Neural cell (in vitro differentiated cells): ENCODE measurements at regions not wholly inside any gene's neighbourhood (a gene's known extent, or its start where the extent isn't known, plus 50 kb on each side); places are given as distances from the start of the nearest gene placed in this dataset.

Experiments
- EP300 ChIP-seq: fragments of 450-650 bp; conservative IDR thresholded peaks from 2 replicates; pipeline ENCODE4 v1.6.1; 2014; ENCODE audit warnings: antibody characterized with exemption, mild to moderate bottlenecking, moderate library complexity; ENCODE audit not compliant: poor library complexity, severe bottlenecking
- EZH2 ChIP-seq: fragments of 200-600, 300-800 bp; shearing (Covaris generic), sonication (generic); IDR thresholded peaks from 2 replicates; pipeline ENCODE4 v1.6.1; 2014; ENCODE audit warnings: antibody characterized with exemption, low read length, borderline replicate concordance, mild to moderate bottlenecking; ENCODE audit not compliant: insufficient read depth, poor library complexity, severe bottlenecking
- POLR2AphosphoS5 ChIP-seq: IDR thresholded peaks from 2 replicates; pipeline ENCODE4 v1.6.1; 2012
- RAD21 ChIP-seq: fragments of 450-650 bp; conservative IDR thresholded peaks from 2 replicates; pipeline ENCODE4 v1.6.1; 2014; ENCODE audit warnings: antibody characterized with exemption, mild to moderate bottlenecking, moderate library complexity
- SMC3 ChIP-seq: fragments of 450-650 bp; conservative IDR thresholded peaks from 2 replicates; pipeline ENCODE4 v1.6.1; 2014; ENCODE audit warnings: antibody characterized with exemption, mild to moderate bottlenecking, moderate library complexity; ENCODE audit not compliant: poor library complexity
- TAF1 ChIP-seq: IDR thresholded peaks from 2 replicates; pipeline ENCODE4 v1.6.1; 2012; ENCODE audit warnings: low read depth
- TF ChIP-seq, protein P1 (sequence below): fragments of 450-650 bp; IDR thresholded peaks from 2 replicates; pipeline ENCODE4 v1.5.1; 2014; ENCODE audit warnings: antibody characterized with exemption, mild to moderate bottlenecking, moderate library complexity; ENCODE audit not compliant: poor library complexity, severe bottlenecking
- TF ChIP-seq, protein P2 (sequence below): IDR thresholded peaks from 2 replicates; pipeline ENCODE4 v1.6.1; 2012; ENCODE audit warnings: borderline replicate concordance

DNA sequence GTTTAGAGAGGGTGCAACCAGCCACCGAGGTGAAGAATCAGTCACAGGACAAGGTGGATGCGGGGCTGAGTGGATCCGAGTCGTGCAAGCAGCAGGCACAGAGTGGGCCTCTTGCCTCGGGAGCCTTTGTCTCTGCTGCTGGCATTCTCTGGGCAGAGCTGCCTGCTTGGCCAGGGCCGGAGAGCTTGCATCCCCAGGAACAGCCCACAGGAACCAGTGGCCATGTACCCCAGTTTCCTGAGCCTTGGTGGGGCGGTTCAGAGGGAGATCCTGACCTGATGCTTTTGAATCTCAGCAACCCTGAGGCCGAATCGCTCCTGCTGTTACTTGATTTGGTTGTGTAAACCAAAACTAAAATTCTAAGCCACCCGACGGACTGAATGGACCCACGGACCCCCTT, 50.1 kb upstream of the EIF5 start:
- no peak for TF ChIP-seq EZH2
- TF ChIP-seq, protein P1, sequence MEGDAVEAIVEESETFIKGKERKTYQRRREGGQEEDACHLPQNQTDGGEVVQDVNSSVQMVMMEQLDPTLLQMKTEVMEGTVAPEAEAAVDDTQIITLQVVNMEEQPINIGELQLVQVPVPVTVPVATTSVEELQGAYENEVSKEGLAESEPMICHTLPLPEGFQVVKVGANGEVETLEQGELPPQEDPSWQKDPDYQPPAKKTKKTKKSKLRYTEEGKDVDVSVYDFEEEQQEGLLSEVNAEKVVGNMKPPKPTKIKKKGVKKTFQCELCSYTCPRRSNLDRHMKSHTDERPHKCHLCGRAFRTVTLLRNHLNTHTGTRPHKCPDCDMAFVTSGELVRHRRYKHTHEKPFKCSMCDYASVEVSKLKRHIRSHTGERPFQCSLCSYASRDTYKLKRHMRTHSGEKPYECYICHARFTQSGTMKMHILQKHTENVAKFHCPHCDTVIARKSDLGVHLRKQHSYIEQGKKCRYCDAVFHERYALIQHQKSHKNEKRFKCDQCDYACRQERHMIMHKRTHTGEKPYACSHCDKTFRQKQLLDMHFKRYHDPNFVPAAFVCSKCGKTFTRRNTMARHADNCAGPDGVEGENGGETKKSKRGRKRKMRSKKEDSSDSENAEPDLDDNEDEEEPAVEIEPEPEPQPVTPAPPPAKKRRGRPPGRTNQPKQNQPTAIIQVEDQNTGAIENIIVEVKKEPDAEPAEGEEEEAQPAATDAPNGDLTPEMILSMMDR: no peak
- no peak for TF ChIP-seq SMC3
- no peak for TF ChIP-seq POLR2AphosphoS5
- TF ChIP-seq EP300: no peak
- TF ChIP-seq RAD21: no peak
- no peak for TF ChIP-seq TAF1
- TF ChIP-seq, protein P2, sequence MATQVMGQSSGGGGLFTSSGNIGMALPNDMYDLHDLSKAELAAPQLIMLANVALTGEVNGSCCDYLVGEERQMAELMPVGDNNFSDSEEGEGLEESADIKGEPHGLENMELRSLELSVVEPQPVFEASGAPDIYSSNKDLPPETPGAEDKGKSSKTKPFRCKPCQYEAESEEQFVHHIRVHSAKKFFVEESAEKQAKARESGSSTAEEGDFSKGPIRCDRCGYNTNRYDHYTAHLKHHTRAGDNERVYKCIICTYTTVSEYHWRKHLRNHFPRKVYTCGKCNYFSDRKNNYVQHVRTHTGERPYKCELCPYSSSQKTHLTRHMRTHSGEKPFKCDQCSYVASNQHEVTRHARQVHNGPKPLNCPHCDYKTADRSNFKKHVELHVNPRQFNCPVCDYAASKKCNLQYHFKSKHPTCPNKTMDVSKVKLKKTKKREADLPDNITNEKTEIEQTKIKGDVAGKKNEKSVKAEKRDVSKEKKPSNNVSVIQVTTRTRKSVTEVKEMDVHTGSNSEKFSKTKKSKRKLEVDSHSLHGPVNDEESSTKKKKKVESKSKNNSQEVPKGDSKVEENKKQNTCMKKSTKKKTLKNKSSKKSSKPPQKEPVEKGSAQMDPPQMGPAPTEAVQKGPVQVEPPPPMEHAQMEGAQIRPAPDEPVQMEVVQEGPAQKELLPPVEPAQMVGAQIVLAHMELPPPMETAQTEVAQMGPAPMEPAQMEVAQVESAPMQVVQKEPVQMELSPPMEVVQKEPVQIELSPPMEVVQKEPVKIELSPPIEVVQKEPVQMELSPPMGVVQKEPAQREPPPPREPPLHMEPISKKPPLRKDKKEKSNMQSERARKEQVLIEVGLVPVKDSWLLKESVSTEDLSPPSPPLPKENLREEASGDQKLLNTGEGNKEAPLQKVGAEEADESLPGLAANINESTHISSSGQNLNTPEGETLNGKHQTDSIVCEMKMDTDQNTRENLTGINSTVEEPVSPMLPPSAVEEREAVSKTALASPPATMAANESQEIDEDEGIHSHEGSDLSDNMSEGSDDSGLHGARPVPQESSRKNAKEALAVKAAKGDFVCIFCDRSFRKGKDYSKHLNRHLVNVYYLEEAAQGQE: no peak
